Retina (tissue), 1 donor: ENCODE measurements at regions not wholly inside any gene's neighbourhood (a gene's known extent, or its start where the extent isn't known, plus 50 kb on each side); places are given as distances from the start of the nearest gene placed in this dataset.
"Not testable (repeated sequence)": the region's sequence is repeated elsewhere in the genome, so short reads cannot be mapped to it uniquely, and the experiment has no call there.

Experiments
- DNase-seq: peaks from one replicate; pipeline ENCODE4 v3.0.0-alpha.2; 2016

DNA sequence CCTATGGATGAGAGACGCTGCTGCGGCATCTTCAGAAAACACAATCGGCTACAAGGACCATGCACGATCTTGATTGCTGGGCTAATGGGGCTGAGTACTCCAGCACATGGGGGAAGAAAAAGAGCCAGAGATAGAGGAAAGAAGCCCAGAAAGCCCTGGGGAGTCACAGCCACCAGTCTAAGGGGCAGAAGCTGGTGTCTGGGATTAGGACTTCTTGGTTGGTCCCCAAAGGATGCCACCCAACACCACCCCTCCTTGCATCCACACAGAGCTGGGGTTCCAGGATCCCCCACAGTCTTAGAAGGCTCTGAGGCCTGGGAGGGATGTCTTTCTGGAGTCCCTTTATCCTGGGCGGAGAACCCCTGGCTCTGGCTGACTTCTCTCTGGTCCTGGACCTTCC, 98.4 kb upstream of the TARDBP start:
- DNase-seq, result no peak

GRCh38 chr1:10915594-10915993, 96.9 kb upstream of the TARDBP start:
- DNase-seq, result no peak

DNA sequence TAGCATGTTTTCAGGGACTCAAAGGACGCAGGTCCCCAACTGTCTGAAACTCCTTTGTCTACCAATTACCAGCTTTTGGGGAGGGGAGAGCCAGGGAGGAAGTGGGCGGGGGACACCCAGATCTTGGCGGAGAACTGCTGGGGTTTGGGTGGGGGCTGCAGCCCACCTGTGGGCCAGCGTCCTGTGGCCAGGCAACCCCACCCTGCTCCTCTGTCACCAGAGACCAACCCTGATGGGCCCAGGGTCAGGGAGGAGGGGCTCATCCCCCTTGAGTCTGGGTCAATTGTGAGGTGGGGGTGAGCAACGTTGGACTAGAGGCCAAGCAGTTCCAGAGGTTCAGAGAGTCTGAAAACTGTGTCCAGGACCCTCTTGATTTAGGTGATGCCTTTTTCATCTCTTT, 96.1 kb upstream of the TARDBP start:
- DNase-seq, result no peak

DNA sequence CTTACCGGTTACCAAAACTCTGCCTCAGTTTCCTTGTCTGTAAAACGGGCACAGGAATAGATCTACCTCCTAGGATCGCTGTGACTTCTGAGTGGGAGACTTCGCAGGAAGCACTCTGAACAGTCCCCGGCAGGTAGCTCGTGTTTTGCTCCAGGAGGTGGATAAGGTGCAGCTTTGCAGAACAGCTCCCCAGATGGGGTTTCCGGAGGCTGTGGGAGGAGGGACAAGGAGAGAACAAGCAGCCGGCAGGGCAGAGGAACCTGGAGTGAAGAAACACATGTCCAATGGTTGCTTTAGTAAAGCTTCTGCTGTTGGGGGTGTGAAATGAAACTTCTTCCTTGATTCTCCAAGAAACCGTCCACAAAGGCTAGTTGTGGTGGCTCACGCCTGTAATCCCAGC, 95.5 kb upstream of the TARDBP start:
- no peak for DNase-seq

DNA sequence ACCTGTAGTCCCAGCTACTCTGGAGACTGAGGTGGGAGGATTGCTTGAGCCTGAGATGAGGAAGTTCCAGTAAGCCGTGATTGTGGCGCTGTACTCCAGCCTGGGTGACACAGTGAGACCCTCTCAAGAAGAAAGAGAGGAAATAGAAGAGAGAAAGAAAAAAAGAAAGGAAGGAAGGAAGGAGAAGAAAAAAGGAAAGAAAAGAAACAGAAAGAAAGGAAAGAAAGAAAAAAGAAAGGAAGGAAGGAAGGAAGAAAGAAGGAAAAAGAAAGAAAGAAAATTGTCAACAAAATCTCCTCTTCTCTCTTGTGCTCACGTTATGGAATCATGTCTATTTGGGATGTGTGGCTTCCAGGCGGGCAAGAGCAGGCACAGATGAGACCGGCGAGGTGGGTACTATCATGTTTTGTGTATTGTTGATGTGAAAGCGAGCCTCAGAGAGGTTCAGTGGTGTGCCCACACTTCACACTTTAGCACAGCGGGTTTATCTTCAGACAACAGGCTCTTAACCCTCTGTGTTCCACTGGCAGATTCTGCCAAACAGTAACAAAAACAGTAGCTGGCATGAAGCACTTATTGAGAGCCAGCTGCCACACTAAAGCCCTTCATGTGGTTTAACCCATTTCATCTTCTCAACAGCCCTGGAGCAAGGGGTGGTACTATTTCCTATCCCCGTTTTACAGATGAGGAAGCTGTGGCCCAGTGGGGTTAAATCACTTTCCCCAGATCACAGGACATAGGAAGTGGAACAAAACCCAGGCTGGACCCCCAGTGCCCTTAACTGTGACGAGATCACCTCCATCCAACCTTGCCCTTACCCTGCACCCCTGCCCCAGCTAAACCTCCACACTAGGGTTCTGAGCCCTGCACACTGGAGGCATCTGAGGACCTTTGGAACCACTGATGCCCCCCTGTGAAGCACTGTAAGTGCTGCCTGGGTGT, 94.7 kb upstream of the TARDBP start:
- DNase-seq, result no peak

GRCh38 chr1:10918531-10918930, 93.9 kb upstream of the TARDBP start:
- no peak for DNase-seq

DNA sequence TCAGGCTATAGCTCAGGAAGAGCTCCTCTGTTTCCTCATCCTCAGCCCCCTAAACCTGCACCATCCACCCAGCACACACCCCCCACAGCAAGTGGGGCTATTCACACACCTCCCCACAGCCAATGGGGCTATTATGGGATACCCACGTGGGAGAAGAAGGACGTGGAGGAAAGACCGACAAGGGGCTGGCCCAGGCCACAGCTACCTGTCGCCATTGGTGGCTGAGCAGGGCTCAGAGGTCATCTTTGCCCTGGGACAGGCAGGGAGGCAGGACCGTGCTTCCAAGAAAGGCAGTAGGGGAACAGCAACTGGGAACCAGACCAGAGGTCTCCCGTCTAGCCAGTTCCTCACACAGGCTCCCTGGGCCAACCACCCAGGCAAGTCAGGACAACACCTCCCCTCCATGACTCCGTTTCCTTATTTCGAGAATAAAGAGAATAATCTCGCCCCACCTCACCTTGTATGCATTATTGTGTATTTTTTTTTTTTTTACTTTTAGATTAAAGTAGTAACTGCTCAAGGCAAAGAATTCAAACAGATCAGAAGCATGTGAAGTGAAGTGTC, 92.3 kb upstream of the TARDBP start:
- DNase-seq, result no peak

GRCh38 chr1:10922315-10923060, 90.0 kb upstream of the TARDBP start:
- DNase-seq, result not testable (repeated sequence)

DNA sequence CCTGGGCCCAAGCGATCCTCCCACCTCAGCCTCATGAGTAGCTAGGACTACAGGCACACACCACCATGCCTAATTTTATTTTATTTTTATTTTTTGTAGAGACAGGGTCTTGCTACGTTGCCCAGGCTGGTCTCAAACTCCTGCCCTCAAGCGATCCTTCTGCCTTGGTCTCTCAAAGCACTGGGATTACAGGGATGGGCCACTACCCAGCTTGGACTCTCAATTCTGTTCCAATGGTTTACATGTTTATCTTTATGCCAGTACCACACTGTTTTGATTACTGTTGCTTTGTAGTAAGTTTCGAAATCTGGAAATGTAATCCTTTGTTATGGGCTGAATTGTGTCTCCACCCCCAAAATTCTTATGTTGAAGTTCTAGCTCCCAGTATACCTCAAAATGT, 88.4 kb upstream of the TARDBP start:
- no peak for DNase-seq

GRCh38 chr1:10928654-10929053, 83.8 kb upstream of the TARDBP start:
- no peak for DNase-seq

DNA sequence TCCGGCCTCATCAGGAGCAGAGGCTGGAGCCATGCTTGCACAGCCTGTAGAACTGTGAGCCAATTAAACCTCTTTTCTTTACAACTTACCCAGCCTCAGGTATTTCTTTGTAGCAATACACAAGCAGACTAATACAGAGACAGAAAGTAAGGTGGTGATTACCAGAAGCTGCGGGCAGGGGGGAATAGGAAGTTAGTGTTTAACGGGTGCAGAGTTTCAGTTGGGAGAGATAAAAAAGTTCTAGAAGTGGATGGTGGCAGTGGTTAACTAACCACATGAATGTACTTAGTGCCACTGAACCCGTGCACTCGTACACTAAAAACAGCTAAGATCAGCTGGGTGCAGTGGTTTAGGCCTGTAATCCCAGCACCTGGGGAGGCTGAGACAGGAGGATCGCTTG, 80.4 kb upstream of the TARDBP start:
- no peak for DNase-seq

- DNase-seq, result no peak
These were observed 78.2 kb upstream of the TARDBP start for GRCh38 chr1:10934150-10934818.

- DNase-seq, result no peak
These were observed 77.2 kb upstream of the TARDBP start for GRCh38 chr1:10935246-10935645.

DNA sequence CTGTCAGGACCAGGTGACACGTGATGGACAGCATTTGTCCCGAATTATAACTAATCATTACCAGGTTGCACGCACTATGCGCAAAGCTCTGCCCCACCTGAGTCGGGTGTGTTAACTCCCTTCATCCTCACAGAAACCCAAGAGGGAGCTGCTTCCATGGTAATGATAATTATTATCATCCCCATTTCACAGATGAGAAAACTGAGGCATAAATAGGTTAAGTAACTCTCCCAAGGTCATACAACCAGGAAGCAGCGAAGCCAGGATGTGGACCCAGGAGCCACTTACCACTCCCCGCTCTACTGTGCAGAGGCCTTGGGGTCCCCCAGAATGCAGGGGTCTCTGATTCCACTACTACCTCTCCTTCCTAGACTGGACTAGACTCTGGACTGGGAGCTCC, 76.7 kb upstream of the TARDBP start:
- DNase-seq, result no peak

DNA sequence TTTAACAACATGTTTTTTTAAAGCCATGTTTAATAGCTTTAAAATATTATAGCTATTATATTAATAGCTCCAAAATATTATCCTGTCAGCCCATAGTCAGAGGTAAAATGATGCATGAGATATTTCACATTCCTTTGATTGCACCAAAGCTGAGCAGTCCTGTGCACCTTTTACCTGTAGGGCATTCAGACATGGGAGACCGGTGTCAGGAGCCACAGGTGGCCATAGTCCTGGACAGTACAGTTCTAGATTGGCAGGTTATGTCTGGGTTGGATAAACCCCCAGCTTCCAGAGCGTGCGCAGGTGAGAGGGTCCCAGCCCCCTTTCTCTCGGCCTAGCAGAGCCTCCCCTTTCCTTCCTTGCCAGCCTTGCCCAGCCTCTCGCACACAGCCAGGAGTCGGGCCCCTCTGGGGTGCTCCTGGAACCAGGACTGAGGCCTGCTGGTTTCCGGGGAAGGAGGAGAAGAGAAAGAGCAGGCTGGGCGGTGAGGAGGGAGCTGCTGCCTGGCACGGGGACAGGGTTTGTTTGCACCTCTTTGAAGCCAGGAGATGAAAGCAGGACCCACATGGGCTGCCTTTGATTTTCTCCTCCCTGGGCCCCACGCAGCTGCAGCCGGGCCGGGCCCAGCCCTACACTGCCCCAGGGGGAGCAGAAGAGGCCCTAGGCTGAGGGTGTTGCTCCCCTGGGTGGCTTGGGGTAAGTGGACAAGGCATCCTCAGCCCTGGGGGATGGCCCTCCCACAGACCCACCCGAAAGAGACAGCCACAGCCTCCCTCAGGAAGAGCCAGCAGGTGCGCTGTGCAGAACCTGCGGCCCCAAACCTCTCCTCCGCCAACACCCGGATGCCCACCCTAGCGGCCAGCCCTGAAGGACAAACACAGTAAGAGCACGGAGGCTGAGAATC, 75.2 kb upstream of the TARDBP start:
- DNase-seq, result no peak

- DNase-seq, result no peak
These were observed 73.6 kb upstream of the TARDBP start for GRCh38 chr1:10938741-10939417.

- no peak for DNase-seq
These were observed 72.6 kb upstream of the TARDBP start for GRCh38 chr1:10939654-10940450.

- no peak for DNase-seq
These were observed 72.0 kb upstream of the TARDBP start for GRCh38 chr1:10940451-10940804.

DNA sequence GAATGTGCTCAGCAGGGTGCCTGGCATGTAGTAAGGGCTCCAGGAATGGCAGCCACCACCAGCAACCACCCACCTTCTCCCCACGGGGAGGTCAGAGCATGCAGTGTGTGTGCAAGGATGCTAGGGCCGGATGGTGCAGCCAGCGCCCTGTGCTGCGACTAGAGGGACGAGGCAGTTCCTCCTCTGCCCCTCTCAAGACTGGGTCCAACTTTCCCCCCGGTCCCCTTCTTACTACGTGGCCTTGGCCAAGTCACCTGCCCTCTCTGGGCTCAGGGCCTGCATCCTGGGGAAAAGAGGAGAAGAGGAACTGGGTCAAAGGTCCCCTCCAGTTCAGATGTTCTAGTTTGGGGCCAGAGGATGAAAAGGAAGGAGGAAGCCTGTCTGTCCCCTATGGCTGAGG, 71.6 kb upstream of the TARDBP start:
- no peak for DNase-seq

- DNase-seq, result peak; percentile 90
These were observed 70.4 kb upstream of the TARDBP start for GRCh38 chr1:10941891-10942541.
